ENCODE measurements at regions not wholly inside any gene's neighbourhood (a gene's known extent, or its start where the extent isn't known, plus 50 kb on each side); places are given as distances from the start of the nearest gene placed in this dataset.

- peak in 3 of 4 experiments; percentile 4 to 34 (median 22) for TF ChIP-seq CTCF (IDR thresholded peaks at IDR 0.05)
- peak in 1 of 2 donors; percentile 90 for TF ChIP-seq POLR2A (IDR thresholded peaks at IDR 0.05)
Measured at GRCh38 chr11:8810540-8811301, 100.3 kb upstream of the AKIP1 start.
